ENCODE measurements at regions not wholly inside any gene's neighbourhood (a gene's known extent, or its start where the extent isn't known, plus 50 kb on each side); places are given as distances from the start of the nearest gene placed in this dataset.

DNA sequence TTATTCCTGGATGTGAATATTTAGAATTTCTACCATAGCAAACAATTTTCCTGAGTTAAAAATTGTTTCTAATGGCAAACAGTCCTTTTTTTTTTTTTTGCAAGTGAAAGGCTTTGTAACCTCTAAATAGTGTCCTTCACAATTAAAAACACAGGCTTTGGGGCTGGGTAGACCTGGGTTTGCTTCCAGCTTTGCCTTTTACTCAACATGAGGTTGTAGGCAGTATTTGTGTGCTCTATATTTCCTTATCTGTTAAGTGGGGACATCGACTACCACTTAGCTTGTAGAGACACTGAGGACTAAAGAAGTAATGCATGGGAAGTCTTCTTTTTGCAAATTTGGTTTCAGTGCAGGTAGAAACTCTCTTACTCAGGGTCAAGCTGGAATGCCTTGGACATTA lies 169.4 kb upstream of the GRB10 start:
- TF ChIP-seq CTCF (IDR thresholded peaks at IDR 0.05) (no peak), TEAD4 (IDR thresholded peaks at IDR 0.05; ENCODE audit: borderline replicate concordance, insufficient read depth) (no peak), SIN3A (IDR thresholded peaks at IDR 0.05; ENCODE audit: borderline replicate concordance, low read depth, low read length) (no peak), USF2 (IDR thresholded peaks at IDR 0.05; ENCODE audit: borderline replicate concordance, low read depth, low read length) (no peak)

Measured in SK-N-SH (cell line).